ENCODE measurements at regions not wholly inside any gene's neighbourhood (a gene's known extent, or its start where the extent isn't known, plus 50 kb on each side); places are given as distances from the start of the nearest gene placed in this dataset.

DNA sequence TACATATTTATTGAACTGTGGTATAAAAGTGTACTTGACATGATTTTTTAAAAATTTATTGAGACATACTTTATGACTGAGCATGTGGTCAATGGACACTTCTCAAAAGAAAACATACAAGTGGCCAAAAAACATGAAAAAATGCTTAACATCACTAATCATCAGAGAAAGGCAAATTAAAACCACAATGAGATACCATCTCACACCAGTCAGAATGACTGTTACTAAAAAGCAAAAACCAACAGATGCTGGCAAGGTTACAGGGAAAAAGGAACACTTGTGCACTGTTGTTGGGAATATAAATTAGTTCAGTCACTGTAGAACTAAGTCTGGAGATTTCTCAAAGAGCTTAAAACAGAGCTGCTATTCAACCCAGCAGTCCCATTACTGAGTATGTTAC, 1177.6 kb downstream of the GALC start:
- no peaks in the 10 kb centered on the region for H3K36me3 ChIP-seq (ENCODE audit: control insufficient read depth in 2 of 2, insufficient read depth in 2 of 2, low read length in 1 of 2)
- no peak overlapping the region for H3K4me2 ChIP-seq (ENCODE audit: control insufficient read depth, insufficient read depth)
- H4K20me1 ChIP-seq (ENCODE audit: control insufficient read depth, insufficient read depth): no peaks in the 10 kb centered on the region
- BruUV-seq (replicated peaks): no TSS peak
- intact Hi-C loops (cut with micrococcal nuclease; ENCODE audit: unreplicated experiment): no loop called here
- in situ Hi-C loops (cut with MboI): no loop called here
- H3K27me3 ChIP-seq (replicated peaks in 1 of 2; ENCODE audit: control insufficient read depth in 2 of 2, insufficient read depth in 2 of 2, low read length in 1 of 2): no peaks in the 10 kb centered on the region
- H3K27ac ChIP-seq (ENCODE audit: control insufficient read depth, insufficient read depth): no peak overlapping the region
- no peak for ATAC-seq
- H3K79me2 ChIP-seq (ENCODE audit: control insufficient read depth, insufficient read depth, low read length): no peaks in the 10 kb centered on the region
- SMC1A ChIA-PET (ENCODE audit: uncharacterized antibody, unreplicated experiment): no interaction called here
- H3K9ac ChIP-seq (ENCODE audit: control insufficient read depth, insufficient read depth, low read length): no peak overlapping the region
- no peak for DNase-seq (ENCODE audit: low read depth, low spot score)
- no peak overlapping the region for H2AFZ ChIP-seq (ENCODE audit: control insufficient read depth, low read depth, low read length)
- H3K4me1 ChIP-seq (ENCODE audit: control insufficient read depth, insufficient read depth, low read length): no peaks in the 10 kb centered on the region
- no peak for FAIRE-seq
- no peak overlapping the region for H3K4me3 ChIP-seq
- RAD21 ChIA-PET (ENCODE audit: unreplicated experiment): no interaction called here
- no peaks in the 10 kb centered on the region; the same call in 2 of the 3 replicates for H3K9me3 ChIP-seq (replicated peaks; ENCODE audit: control insufficient read depth, insufficient read depth, low read length)
- TF ChIP-seq, protein P1, sequence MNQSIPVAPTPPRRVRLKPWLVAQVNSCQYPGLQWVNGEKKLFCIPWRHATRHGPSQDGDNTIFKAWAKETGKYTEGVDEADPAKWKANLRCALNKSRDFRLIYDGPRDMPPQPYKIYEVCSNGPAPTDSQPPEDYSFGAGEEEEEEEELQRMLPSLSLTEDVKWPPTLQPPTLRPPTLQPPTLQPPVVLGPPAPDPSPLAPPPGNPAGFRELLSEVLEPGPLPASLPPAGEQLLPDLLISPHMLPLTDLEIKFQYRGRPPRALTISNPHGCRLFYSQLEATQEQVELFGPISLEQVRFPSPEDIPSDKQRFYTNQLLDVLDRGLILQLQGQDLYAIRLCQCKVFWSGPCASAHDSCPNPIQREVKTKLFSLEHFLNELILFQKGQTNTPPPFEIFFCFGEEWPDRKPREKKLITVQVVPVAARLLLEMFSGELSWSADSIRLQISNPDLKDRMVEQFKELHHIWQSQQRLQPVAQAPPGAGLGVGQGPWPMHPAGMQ (IDR thresholded peaks at IDR 0.05; ENCODE audit: borderline replicate concordance): no peak
- TF ChIP-seq RAD21 (IDR thresholded peaks at IDR 0.05; ENCODE audit: insufficient read depth, low read depth, low read length): no peak
- no peak for TF ChIP-seq ZNF274 (IDR thresholded peaks at IDR 0.05; ENCODE audit: insufficient read depth, insufficient read length)
- TF ChIP-seq, protein P2, sequence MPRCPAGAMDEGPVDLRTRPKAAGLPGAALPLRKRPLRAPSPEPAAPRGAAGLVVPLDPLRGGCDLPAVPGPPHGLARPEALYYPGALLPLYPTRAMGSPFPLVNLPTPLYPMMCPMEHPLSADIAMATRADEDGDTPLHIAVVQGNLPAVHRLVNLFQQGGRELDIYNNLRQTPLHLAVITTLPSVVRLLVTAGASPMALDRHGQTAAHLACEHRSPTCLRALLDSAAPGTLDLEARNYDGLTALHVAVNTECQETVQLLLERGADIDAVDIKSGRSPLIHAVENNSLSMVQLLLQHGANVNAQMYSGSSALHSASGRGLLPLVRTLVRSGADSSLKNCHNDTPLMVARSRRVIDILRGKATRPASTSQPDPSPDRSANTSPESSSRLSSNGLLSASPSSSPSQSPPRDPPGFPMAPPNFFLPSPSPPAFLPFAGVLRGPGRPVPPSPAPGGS (IDR thresholded peaks at IDR 0.05; ENCODE audit: borderline replicate concordance, insufficient read depth, low read depth, low read length, poor library complexity, severe bottlenecking): no peak
- no peak for TF ChIP-seq ESRRA (IDR thresholded peaks at IDR 0.05; ENCODE audit: low read length)
- no peak for TF ChIP-seq CREM (IDR thresholded peaks at IDR 0.05; ENCODE audit: low read depth)
- TF ChIP-seq BCL11A (IDR thresholded peaks at IDR 0.05; ENCODE audit: low read depth, low read length): no peak
- TF ChIP-seq, protein P3, sequence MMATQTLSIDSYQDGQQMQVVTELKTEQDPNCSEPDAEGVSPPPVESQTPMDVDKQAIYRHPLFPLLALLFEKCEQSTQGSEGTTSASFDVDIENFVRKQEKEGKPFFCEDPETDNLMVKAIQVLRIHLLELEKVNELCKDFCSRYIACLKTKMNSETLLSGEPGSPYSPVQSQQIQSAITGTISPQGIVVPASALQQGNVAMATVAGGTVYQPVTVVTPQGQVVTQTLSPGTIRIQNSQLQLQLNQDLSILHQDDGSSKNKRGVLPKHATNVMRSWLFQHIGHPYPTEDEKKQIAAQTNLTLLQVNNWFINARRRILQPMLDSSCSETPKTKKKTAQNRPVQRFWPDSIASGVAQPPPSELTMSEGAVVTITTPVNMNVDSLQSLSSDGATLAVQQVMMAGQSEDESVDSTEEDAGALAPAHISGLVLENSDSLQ (IDR thresholded peaks at IDR 0.05): no peak
- no peak for TF ChIP-seq SUZ12 (IDR thresholded peaks at IDR 0.05; ENCODE audit: unreplicated experiment)
- no peak for TF ChIP-seq SUPT20H (IDR thresholded peaks at IDR 0.05; ENCODE audit: borderline replicate concordance, control insufficient read depth, low read depth, low read length)
- TF ChIP-seq, protein P4, sequence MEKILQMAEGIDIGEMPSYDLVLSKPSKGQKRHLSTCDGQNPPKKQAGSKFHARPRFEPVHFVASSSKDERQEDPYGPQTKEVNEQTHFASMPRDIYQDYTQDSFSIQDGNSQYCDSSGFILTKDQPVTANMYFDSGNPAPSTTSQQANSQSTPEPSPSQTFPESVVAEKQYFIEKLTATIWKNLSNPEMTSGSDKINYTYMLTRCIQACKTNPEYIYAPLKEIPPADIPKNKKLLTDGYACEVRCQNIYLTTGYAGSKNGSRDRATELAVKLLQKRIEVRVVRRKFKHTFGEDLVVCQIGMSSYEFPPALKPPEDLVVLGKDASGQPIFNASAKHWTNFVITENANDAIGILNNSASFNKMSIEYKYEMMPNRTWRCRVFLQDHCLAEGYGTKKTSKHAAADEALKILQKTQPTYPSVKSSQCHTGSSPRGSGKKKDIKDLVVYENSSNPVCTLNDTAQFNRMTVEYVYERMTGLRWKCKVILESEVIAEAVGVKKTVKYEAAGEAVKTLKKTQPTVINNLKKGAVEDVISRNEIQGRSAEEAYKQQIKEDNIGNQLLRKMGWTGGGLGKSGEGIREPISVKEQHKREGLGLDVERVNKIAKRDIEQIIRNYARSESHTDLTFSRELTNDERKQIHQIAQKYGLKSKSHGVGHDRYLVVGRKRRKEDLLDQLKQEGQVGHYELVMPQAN (conservative IDR thresholded peaks at IDR 0.05): no peak
- TF ChIP-seq ZNF384 (IDR thresholded peaks at IDR 0.05; ENCODE audit: borderline replicate concordance, low read depth, low read length): no peak
- TF ChIP-seq HDAC6 (IDR thresholded peaks at IDR 0.05; ENCODE audit: unreplicated experiment): no peak
- no peak for TF ChIP-seq SP1 (IDR thresholded peaks at IDR 0.05; ENCODE audit: low read depth, low read length)
- no peak for TF ChIP-seq MYB (IDR thresholded peaks at IDR 0.05; ENCODE audit: borderline replicate concordance, low read depth, low read length)
- no peak for TF ChIP-seq ASH2L (IDR thresholded peaks at IDR 0.05; ENCODE audit: borderline replicate concordance, low read depth)
- POLR2A ChIA-PET: no interaction called here
- CTCF ChIA-PET: no interaction called here
